ENCODE measurements at regions not wholly inside any gene's neighbourhood (a gene's known extent, or its start where the extent isn't known, plus 50 kb on each side); places are given as distances from the start of the nearest gene placed in this dataset.

GRCh38 chr3:70120357-70120966, 120.9 kb downstream of the SAMMSON start:
- peak; percentile 48 to 60 for DNase-seq (ENCODE audit: low read depth in 1 of 2, low spot score in 1 of 2)
- no peaks in the 10 kb centered on the region for H3K36me3 ChIP-seq
- H3K4me1 ChIP-seq (ENCODE audit: low read depth) = no peaks in the 10 kb centered on the region
- TF ChIP-seq CTCF (IDR thresholded peaks at IDR 0.05; ENCODE audit: low read depth, low read length) = peak; percentile 70
- no peak overlapping the region for H3K4me3 ChIP-seq
- H3K27me3 ChIP-seq = no peaks in the 10 kb centered on the region
- no peak overlapping the region for H3K27ac ChIP-seq
- no peaks in the 10 kb centered on the region for H3K9me3 ChIP-seq (ENCODE audit: low read depth)

GRCh38 chr3:70127192-70127591, 127.7 kb downstream of the SAMMSON start:
- TF ChIP-seq CTCF (IDR thresholded peaks at IDR 0.05; ENCODE audit: low read depth, low read length) = no peak
- H3K36me3 ChIP-seq = no peaks in the 10 kb centered on the region

GRCh38 chr3:70137366-70137765, 137.8 kb downstream of the SAMMSON start:
- Histone ChIP-seq H3K27me3 (no peaks in the 10 kb centered on the region), H3K9me3 (ENCODE audit: low read depth) (no peaks in the 10 kb centered on the region), H3K4me3 (no peak overlapping the region), H3K36me3 (no peaks in the 10 kb centered on the region), H3K4me1 (ENCODE audit: low read depth) (no peaks in the 10 kb centered on the region), H3K27ac (no peak overlapping the region)
- peak in 1 of 2 donors; percentile 20 for DNase-seq (ENCODE audit: low read depth in 1 of 2, low spot score in 1 of 2)
- TF ChIP-seq CTCF (IDR thresholded peaks at IDR 0.05; ENCODE audit: low read depth, low read length) = no peak

More at GRCh38 chr3:70127192-70127591, 127.7 kb downstream of the SAMMSON start:
- Histone ChIP-seq H3K4me3 (no peak overlapping the region), H3K9me3 (ENCODE audit: low read depth) (no peaks in the 10 kb centered on the region), H3K27ac (no peak overlapping the region), H3K4me1 (ENCODE audit: low read depth) (no peaks in the 10 kb centered on the region), H3K27me3 (no peaks in the 10 kb centered on the region)
- no peak for DNase-seq (ENCODE audit: low read depth in 1 of 2, low spot score in 1 of 2)

GRCh38 chr3:70138606-70139005, 139.1 kb downstream of the SAMMSON start:
- no peaks in the 10 kb centered on the region for H3K4me1 ChIP-seq (ENCODE audit: low read depth)
- no peak for DNase-seq (ENCODE audit: low read depth in 1 of 2, low spot score in 1 of 2)
- H3K36me3 ChIP-seq = no peaks in the 10 kb centered on the region
- no peak overlapping the region for H3K27ac ChIP-seq
- no peaks in the 10 kb centered on the region for H3K9me3 ChIP-seq (ENCODE audit: low read depth)
- H3K4me3 ChIP-seq = no peak overlapping the region
- no peaks in the 10 kb centered on the region for H3K27me3 ChIP-seq
- no peak for TF ChIP-seq CTCF (IDR thresholded peaks at IDR 0.05; ENCODE audit: low read depth, low read length)
